Karpas-422 (cell line): ENCODE measurements at regions not wholly inside any gene's neighbourhood (a gene's known extent, or its start where the extent isn't known, plus 50 kb on each side); places are given as distances from the start of the nearest gene placed in this dataset.

Source experiments
- DNase-seq: peaks from one replicate; pipeline ENCODE4 v3.0.0-alpha.2; 2015
- H2AFZ ChIP-seq: fragments of 200-600 bp; sonication (generic); 2 replicates; pipeline ENCODE4 v1.6.1; 2014; ENCODE audit warnings: antibody characterized with exemption, low read length, mixed read lengths
- H3K27ac ChIP-seq: fragments of 200-600 bp; sonication (generic); 2 replicates; pipeline ENCODE4 v1.5.1; 2014; ENCODE audit warnings: mild to moderate bottlenecking, low read length, moderate library complexity
- H3K27me3 ChIP-seq: fragments of 200-600 bp; sonication (generic); 2 replicates; pipeline ENCODE4 v1.6.1; 2014; ENCODE audit warnings: low read length, mixed read lengths
- H3K36me3 ChIP-seq: fragments of 200-600 bp; sonication (generic); 2 replicates; pipeline ENCODE4 v1.6.1; 2014; ENCODE audit warnings: low read length, mixed read lengths; ENCODE audit not compliant: insufficient read depth
- H3K4me1 ChIP-seq: fragments of 200-600 bp; sonication (generic); 2 replicates; pipeline ENCODE4 v1.6.1; 2014; ENCODE audit warnings: mild to moderate bottlenecking, low read length, mixed read lengths
- H3K4me2 ChIP-seq: fragments of 200-600 bp; sonication (generic); 2 replicates; pipeline ENCODE4 v1.6.1; 2014; ENCODE audit warnings: low read length, low read depth, mild to moderate bottlenecking; ENCODE audit not compliant: poor library complexity, severe bottlenecking
- H3K4me3 ChIP-seq: fragments of 200-600 bp; sonication (generic); 2 replicates; pipeline ENCODE4 v1.5.1; 2014; ENCODE audit warnings: mild to moderate bottlenecking, antibody characterized with exemption, low read length, mixed read lengths
- H3K79me2 ChIP-seq: fragments of 200-600 bp; sonication (generic); 2 replicates; pipeline ENCODE4 v1.6.1; 2014; ENCODE audit warnings: mild to moderate bottlenecking, low read length, mixed read lengths
- H3K9ac ChIP-seq: fragments of 200-600 bp; sonication (generic); 2 replicates; pipeline ENCODE4 v1.6.0; 2014; ENCODE audit warnings: low read length
- H3K9me2 ChIP-seq: fragments of 200-600 bp; sonication (generic), shearing (Covaris generic); replicated peaks from 2 replicates; pipeline ENCODE4 v1.6.0; 2014; ENCODE audit warnings: mild to moderate bottlenecking, low read length, moderate library complexity; ENCODE audit not compliant: insufficient read depth
- H3K9me3 ChIP-seq: fragments of 300-700, 200-600 bp; sonication (generic); 2 replicates; pipeline ENCODE4 v1.6.1; 2014; ENCODE audit warnings: low read length, mixed read lengths
- H4K20me1 ChIP-seq: fragments of 200-600 bp; sonication (generic); 2 replicates; pipeline ENCODE4 v1.6.1; 2014; ENCODE audit warnings: mild to moderate bottlenecking, antibody characterized with exemption, low read length, low read depth; ENCODE audit not compliant: insufficient read depth

GRCh38 chr5:133698646-133699526 is 86.5 kb upstream of the FSTL4 start:
- Histone ChIP-seq H3K4me2 (no peak overlapping the region), H3K4me1 (no peaks in the 10 kb centered on the region), H3K9me3 (no peaks in the 10 kb centered on the region), H3K27ac (no peak overlapping the region), H3K4me3 (no peak overlapping the region), H2AFZ (no peak overlapping the region), H3K79me2 (no peaks in the 10 kb centered on the region), H4K20me1 (no peaks in the 10 kb centered on the region), H3K36me3 (no peaks in the 10 kb centered on the region), H3K9ac (no peak overlapping the region), H3K9me2 (no peaks in the 10 kb centered on the region), H3K27me3 (no peaks in the 10 kb centered on the region)
- no peak for DNase-seq

DNA sequence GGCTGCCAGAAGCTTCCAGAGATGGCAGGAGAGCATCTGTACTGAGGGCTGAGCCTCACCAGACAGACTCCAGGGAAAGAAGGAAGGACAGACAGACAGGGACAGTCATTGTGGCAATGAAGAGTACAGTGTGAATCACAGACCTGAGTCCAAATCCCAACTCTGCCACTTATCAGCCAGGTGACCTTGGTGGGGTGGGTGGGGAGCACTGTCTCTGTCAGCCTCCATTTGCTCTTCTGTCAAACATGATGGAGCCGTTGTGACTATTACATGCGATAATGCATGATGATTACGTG is 85.9 kb upstream of the FSTL4 start:
- Histone ChIP-seq H4K20me1 (no peaks in the 10 kb centered on the region), H2AFZ (no peak overlapping the region), H3K79me2 (no peaks in the 10 kb centered on the region), H3K36me3 (no peaks in the 10 kb centered on the region), H3K27me3 (no peaks in the 10 kb centered on the region), H3K9ac (no peak overlapping the region), H3K9me3 (no peaks in the 10 kb centered on the region), H3K4me2 (no peak overlapping the region), H3K4me3 (no peak overlapping the region), H3K4me1 (no peaks in the 10 kb centered on the region), H3K27ac (no peak overlapping the region), H3K9me2 (no peaks in the 10 kb centered on the region)
- no peak for DNase-seq

- Histone ChIP-seq H3K9ac (no peak overlapping the region), H3K4me1 (no peaks in the 10 kb centered on the region), H3K4me3 (no peak overlapping the region), H3K4me2 (no peak overlapping the region), H3K9me3 (no peaks in the 10 kb centered on the region), H3K36me3 (no peaks in the 10 kb centered on the region), H3K27me3 (no peaks in the 10 kb centered on the region), H3K9me2 (no peaks in the 10 kb centered on the region), H3K27ac (no peak overlapping the region), H3K79me2 (no peaks in the 10 kb centered on the region), H2AFZ (no peak overlapping the region), H4K20me1 (no peaks in the 10 kb centered on the region)
- DNase-seq = no peak
These were observed 85.4 kb upstream of the FSTL4 start for GRCh38 chr5:133697536-133698258.

- no peak for DNase-seq
- Histone ChIP-seq H3K4me3 (no peak overlapping the region), H3K36me3 (no peaks in the 10 kb centered on the region), H3K4me2 (no peak overlapping the region), H3K9me2 (no peaks in the 10 kb centered on the region), H3K27ac (no peak overlapping the region), H2AFZ (no peak overlapping the region), H4K20me1 (no peaks in the 10 kb centered on the region), H3K9ac (no peak overlapping the region), H3K79me2 (no peaks in the 10 kb centered on the region), H3K9me3 (no peaks in the 10 kb centered on the region), H3K27me3 (no peaks in the 10 kb centered on the region), H3K4me1 (no peaks in the 10 kb centered on the region)
These were observed 84.6 kb upstream of the FSTL4 start for GRCh38 chr5:133696782-133697507.

DNA sequence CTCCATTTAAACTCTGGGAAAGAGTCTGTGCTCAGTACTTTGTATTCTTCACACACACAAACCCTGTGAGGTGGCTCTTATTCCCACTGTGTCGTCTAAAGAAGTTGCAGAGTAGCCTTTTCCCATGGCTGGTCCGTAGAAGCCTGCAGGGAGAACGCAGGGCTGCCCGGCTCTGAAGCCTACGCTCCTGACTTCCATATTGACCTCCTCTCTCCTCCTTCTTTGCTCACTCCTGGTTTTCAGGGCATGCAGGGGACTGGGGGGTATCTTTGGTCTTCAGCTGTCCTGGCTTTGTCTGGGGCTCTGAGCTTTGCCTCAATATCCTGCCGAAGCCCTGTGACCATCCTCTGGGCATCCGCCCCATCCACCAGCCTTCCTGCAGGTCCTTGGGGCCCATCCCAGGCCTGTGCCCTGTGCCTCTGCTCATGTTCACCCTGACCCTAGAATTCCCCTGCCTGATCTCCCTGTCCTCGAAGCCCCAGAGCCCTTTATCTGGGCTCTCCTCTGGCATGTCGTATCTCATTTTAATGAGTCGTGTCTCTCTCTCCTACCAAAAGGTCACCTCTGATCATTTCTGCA is 83.8 kb upstream of the FSTL4 start:
- Histone ChIP-seq H3K9ac (no peak overlapping the region), H3K4me2 (no peak overlapping the region), H3K79me2 (no peaks in the 10 kb centered on the region), H3K4me3 (no peak overlapping the region), H3K9me3 (no peaks in the 10 kb centered on the region), H4K20me1 (no peaks in the 10 kb centered on the region), H3K36me3 (no peaks in the 10 kb centered on the region), H3K9me2 (no peaks in the 10 kb centered on the region), H2AFZ (no peak overlapping the region), H3K27ac (no peak overlapping the region), H3K27me3 (no peaks in the 10 kb centered on the region), H3K4me1 (no peaks in the 10 kb centered on the region)
- no peak for DNase-seq

DNA sequence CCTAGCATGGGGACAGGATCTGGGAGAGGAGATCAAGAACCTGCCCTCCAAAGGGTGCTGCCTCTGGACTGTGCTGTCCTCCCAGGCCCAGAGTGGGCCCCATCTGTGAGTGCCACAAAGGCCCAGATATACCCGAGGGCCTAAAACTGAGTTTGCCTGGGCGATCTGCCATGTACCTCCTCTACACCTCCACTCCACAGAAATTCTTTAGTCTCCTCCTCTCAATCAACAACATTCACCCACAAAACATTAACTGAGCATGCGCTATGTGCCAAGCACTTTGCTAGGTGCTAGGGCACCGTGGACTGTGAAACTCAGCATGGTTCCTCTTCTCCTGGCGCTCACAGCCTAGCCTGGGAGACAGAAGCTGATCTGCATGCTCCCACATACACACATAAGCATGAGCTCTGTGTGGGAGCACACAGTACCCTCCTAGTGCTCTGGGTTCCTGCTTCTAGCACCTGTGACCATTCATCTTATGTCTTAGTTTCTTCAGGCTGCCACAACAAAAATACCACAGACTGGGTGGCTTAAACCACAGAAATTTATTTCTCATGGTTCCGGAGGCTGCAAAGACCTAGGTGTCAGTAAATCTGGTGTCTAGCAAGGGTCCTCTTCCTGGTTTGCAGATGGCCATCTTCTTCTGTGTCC is 82.0 kb upstream of the FSTL4 start:
- H4K20me1 ChIP-seq = no peaks in the 10 kb centered on the region
- no peaks in the 10 kb centered on the region for H3K79me2 ChIP-seq
- H3K4me1 ChIP-seq = no peaks in the 10 kb centered on the region
- H3K4me2 ChIP-seq = no peak overlapping the region
- H3K27ac ChIP-seq = no peak overlapping the region
- H3K27me3 ChIP-seq = no peaks in the 10 kb centered on the region
- no peak for DNase-seq
- H3K9me3 ChIP-seq = no peaks in the 10 kb centered on the region
- no peaks in the 10 kb centered on the region for H3K9me2 ChIP-seq
- H2AFZ ChIP-seq = no peak overlapping the region
- H3K4me3 ChIP-seq = no peak overlapping the region
- H3K36me3 ChIP-seq = no peaks in the 10 kb centered on the region
- H3K9ac ChIP-seq = no peak overlapping the region

DNA sequence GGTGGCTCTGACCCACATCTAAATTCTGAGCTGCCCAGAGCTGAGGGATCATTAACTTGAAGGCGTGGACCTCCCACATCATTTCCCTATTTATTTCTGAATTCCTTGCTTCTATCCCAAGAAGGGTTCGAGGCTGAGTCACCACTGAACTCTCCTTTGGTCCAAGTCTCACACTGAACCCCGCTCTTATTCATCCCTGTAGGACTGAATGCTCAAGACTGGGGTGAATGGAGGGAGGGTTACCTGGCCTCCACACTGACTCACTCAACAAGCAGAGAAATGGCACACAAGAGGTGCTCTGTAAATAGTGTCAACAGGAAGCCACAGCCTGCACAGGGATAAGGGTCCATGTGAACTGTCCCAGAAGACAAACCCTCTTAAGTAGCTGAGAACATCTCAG is 79.1 kb upstream of the FSTL4 start:
- H3K27me3 ChIP-seq = no peaks in the 10 kb centered on the region
- DNase-seq = no peak
- H4K20me1 ChIP-seq = peaks cover 3% of the 10 kb centered on the region; the same call in 1 of the 2 replicates

More for the DNA sequence above, 79.1 kb upstream of the FSTL4 start:
- Histone ChIP-seq H3K4me3 (no peak overlapping the region), H3K9ac (no peak overlapping the region), H3K4me1 (no peaks in the 10 kb centered on the region), H3K36me3 (no peaks in the 10 kb centered on the region), H2AFZ (no peak overlapping the region), H3K27ac (no peak overlapping the region), H3K9me3 (no peaks in the 10 kb centered on the region), H3K4me2 (no peak overlapping the region), H3K9me2 (no peaks in the 10 kb centered on the region), H3K79me2 (no peaks in the 10 kb centered on the region)
